CD14-positive monocyte (primary cell): ENCODE measurements at regions not wholly inside any gene's neighbourhood (a gene's known extent, or its start where the extent isn't known, plus 50 kb on each side); places are given as distances from the start of the nearest gene placed in this dataset.

ENCODE experiments used
- DNase-seq, 3 donors: peaks; one replicate each; pipeline ENCODE4 v3.0.0-alpha.2; 2011 to 2022
- H2AFZ ChIP-seq: 2 replicates; pipeline ENCODE4 v1.6.0; 2012; ENCODE audit warnings: mild to moderate bottlenecking, low read depth, low read length, inconsistent platforms; ENCODE audit not compliant: insufficient read depth, poor library complexity, severe bottlenecking
- H3K27ac ChIP-seq, 2 donors: 1 replicate in 1 of 2; 2 replicates in 1 of 2; pipeline ENCODE4 v1.5.1; 2012 to 2013; ENCODE audit warnings: low read length in 2 of 2, control low read depth in 1 of 2, inconsistent platforms in 1 of 2, low read depth in 1 of 2, mild to moderate bottlenecking in 1 of 2
- H3K27me3 ChIP-seq, 2 donors: one replicate each; pipeline versions ENCODE4 v1.6.0 to v1.6.1; 2011 to 2013; ENCODE audit warnings: low read length in 2 of 2; ENCODE audit not compliant: control insufficient read depth in 2 of 2, insufficient read depth in 2 of 2
- H3K36me3 ChIP-seq, 2 donors: replicated peaks in 1 of 2; 1 replicate in 1 of 2; 2 replicates in 1 of 2; pipeline versions ENCODE4 v1.5.1 to v1.6.1; 2012 to 2013; ENCODE audit warnings: low read length in 2 of 2, control low read depth in 1 of 2, inconsistent platforms in 1 of 2, mild to moderate bottlenecking in 1 of 2; ENCODE audit not compliant: insufficient read depth in 2 of 2, control insufficient read depth in 1 of 2
- H3K4me1 ChIP-seq, 2 donors: 1 replicate in 1 of 2; 2 replicates in 1 of 2; pipeline versions ENCODE4 v1.5.1 to v1.6.1; 2012 to 2013; ENCODE audit warnings: low read length in 2 of 2, control low read depth in 1 of 2, inconsistent platforms in 1 of 2, mild to moderate bottlenecking in 1 of 2, moderate library complexity in 1 of 2; ENCODE audit not compliant: insufficient read depth in 2 of 2, control insufficient read depth in 1 of 2
- H3K4me2 ChIP-seq: replicated peaks from 2 replicates; pipeline ENCODE3; 2012; ENCODE audit warnings: low read length, moderate library complexity, mild to moderate bottlenecking; ENCODE audit not compliant: poor library complexity, severe bottlenecking; ENCODE audit errors: extremely low read depth
- H3K4me3 ChIP-seq, 3 experiments: fragments of 200-600 bp in 1 of 3; sonication (generic) in 1 of 3; replicated peaks in 1 of 3; 1 replicate in 2 of 3; 2 replicates in 1 of 3; pipeline ENCODE4 v1.5.1; 2011 to 2013; ENCODE audit warnings: low read length in 3 of 3, mild to moderate bottlenecking in 3 of 3, control low read depth in 2 of 3, low read depth in 2 of 3, inconsistent platforms in 1 of 3, moderate library complexity in 1 of 3
- H3K79me2 ChIP-seq: 2 replicates; pipeline ENCODE4 v1.6.0; 2012; ENCODE audit warnings: mild to moderate bottlenecking, control low read depth, inconsistent platforms, low read length, moderate library complexity; ENCODE audit not compliant: insufficient read depth
- H3K9ac ChIP-seq: 2 replicates; pipeline ENCODE4 v1.6.0; 2017; ENCODE audit warnings: low read length, mild to moderate bottlenecking; ENCODE audit not compliant: insufficient read depth, poor library complexity, severe bottlenecking
- H3K9me3 ChIP-seq, 2 donors: replicated peaks in 1 of 2; 1 replicate in 1 of 2; 2 replicates in 1 of 2; pipeline versions ENCODE4 v1.5.1 to v1.6.1; 2012 to 2013; ENCODE audit warnings: low read length in 2 of 2, control low read depth in 1 of 2; ENCODE audit not compliant: control insufficient read depth in 1 of 2, insufficient read depth in 1 of 2
- H4K20me1 ChIP-seq: 2 replicates; pipeline ENCODE4 v1.6.0; 2012; ENCODE audit warnings: mild to moderate bottlenecking, low read length, control low read depth, moderate library complexity; ENCODE audit not compliant: insufficient read depth
- H3K27ac Mint-ChIP-seq, 7 donors: one replicate each; pipeline ENCODE4 v1.8.0; 2020; ENCODE audit warnings: mild to moderate bottlenecking in 7 of 7, mixed read lengths in 7 of 7, moderate library complexity in 6 of 7, inconsistent platforms in 2 of 7
- H3K27me3 Mint-ChIP-seq, 3 donors: one replicate each; pipeline ENCODE4 v1.8.0; 2021 to 2022; ENCODE audit warnings: low read depth in 3 of 3, mild to moderate bottlenecking in 3 of 3, mixed read lengths in 3 of 3, moderate library complexity in 3 of 3, inconsistent platforms in 1 of 3
- H3K36me3 Mint-ChIP-seq, 2 donors: one replicate each; pipeline ENCODE4 v1.8.0; 2020; ENCODE audit warnings: mixed read lengths in 2 of 2, inconsistent platforms in 1 of 2, mild to moderate bottlenecking in 1 of 2
- H3K4me1 Mint-ChIP-seq: one replicate; pipeline ENCODE4 v1.8.0; 2020; ENCODE audit warnings: mild to moderate bottlenecking, mixed read lengths
- H3K4me3 Mint-ChIP-seq, 2 donors: one replicate each; pipeline ENCODE4 v1.8.0; 2020; ENCODE audit warnings: mild to moderate bottlenecking in 2 of 2, mixed read lengths in 2 of 2, moderate library complexity in 1 of 2
- H3K9me3 Mint-ChIP-seq, 7 donors: one replicate each; pipeline ENCODE4 v1.8.0; 2020 to 2022; ENCODE audit warnings: mixed read lengths in 7 of 7, mild to moderate bottlenecking in 6 of 7, moderate library complexity in 6 of 7, inconsistent platforms in 2 of 7
- CTCF ChIP-seq: fragments of 200-600 bp; IDR thresholded peaks from one replicate; pipeline ENCODE4 v1.8.0; 2022; ENCODE audit warnings: antibody characterized with exemption, mild to moderate bottlenecking
- WGBS: methylation state at CpG from one replicate; pipeline ENCODE4 v1.1.5; 2013; ENCODE audit warnings: missing lambda C conversion rate; ENCODE audit not compliant: insufficient coverage; 5-methylcytosine and 5-hydroxymethylcytosine counted together
- intact Hi-C, 2 donors: fragments of 100-400 bp; cut with micrococcal nuclease; formaldehyde crosslinking; loops; one replicate each; pipeline versions ENCODE4 v1.15.0 to v1.15.1; 2023

- H3K4me1 ChIP-seq: no peaks in the 10 kb centered on the region
- TF ChIP-seq CTCF: no peak
- no peak overlapping the region for H3K9ac ChIP-seq
- H2AFZ ChIP-seq: no peak overlapping the region
- Mint-ChIP-seq H3K4me1 (peaks cover 14% of the 10 kb centered on the region), H3K27me3 (peaks cover 0 to 2% (median 0%) of the 10 kb centered on the region in 3 donors), H3K4me3 (no peak overlapping the region), H3K27ac (no peak overlapping the region), H3K9me3 (peaks cover 0 to 5% (median 0%) of the 10 kb centered on the region in 7 donors), H3K36me3 (no peaks in the 10 kb centered on the region)
- no peaks in the 10 kb centered on the region for H3K36me3 ChIP-seq
- WGBS: no CpG with 5 or more reads among the region's 2 CpGs
- DNase-seq: no peak
- H3K27me3 ChIP-seq: no peaks in the 10 kb centered on the region
- no peak overlapping the region for H3K4me3 ChIP-seq
- intact Hi-C loops: no loop called here
- no peak overlapping the region for H3K27ac ChIP-seq
- no peaks in the 10 kb centered on the region for H4K20me1 ChIP-seq
- no peaks in the 10 kb centered on the region for H3K9me3 ChIP-seq
- H3K4me2 ChIP-seq: no peak overlapping the region
- H3K79me2 ChIP-seq: no peaks in the 10 kb centered on the region
These were observed 275.6 kb downstream of the CETN3 start for GRCh38 chr5:90133941-90134340.

- no peaks in the 10 kb centered on the region for H4K20me1 ChIP-seq
- H3K4me3 Mint-ChIP-seq: peak overlapping the region; percentile 42 to 81
- peak overlapping the region; percentile 81 for H2AFZ ChIP-seq
- H3K4me3 ChIP-seq: peak overlapping the region in 2 of 3 experiments; percentile 13 to 44
- H3K9ac ChIP-seq: peak overlapping the region; percentile 44
- no peaks in the 10 kb centered on the region for H3K4me1 ChIP-seq
- no peaks in the 10 kb centered on the region for H3K9me3 ChIP-seq
- no peaks in the 10 kb centered on the region for H3K79me2 ChIP-seq
- H3K27ac Mint-ChIP-seq: peak overlapping the region; percentile 53 to 93 (median 90)
- peak in 2 of 3 donors; percentile 2 to 12 for DNase-seq
- H3K36me3 Mint-ChIP-seq: no peaks in the 10 kb centered on the region
- H3K27ac ChIP-seq: peak overlapping the region in 1 of 2 donors; percentile 80
- H3K27me3 Mint-ChIP-seq: no peaks in the 10 kb centered on the region
- peaks cover 0 to 2% (median 0%) of the 10 kb centered on the region in 7 donors for H3K9me3 Mint-ChIP-seq
- intact Hi-C loops: no loop called here
- no CpG with 5 or more reads among the region's 1 CpG for WGBS
- H3K4me1 Mint-ChIP-seq: peaks cover 14% of the 10 kb centered on the region
- H3K4me2 ChIP-seq: peak overlapping the region; percentile 63
- no peaks in the 10 kb centered on the region for H3K36me3 ChIP-seq
- H3K27me3 ChIP-seq: no peaks in the 10 kb centered on the region
- no peak for TF ChIP-seq CTCF
These were observed 278.0 kb downstream of the CETN3 start for GRCh38 chr5:90131383-90132133.
